ENCODE measurements at regions not wholly inside any gene's neighbourhood (a gene's known extent, or its start where the extent isn't known, plus 50 kb on each side); places are given as distances from the start of the nearest gene placed in this dataset.

- Mint-ChIP-seq H3K4me3 (ENCODE audit: unreplicated experiment) (no peak overlapping the region), H3K9me3 (ENCODE audit: unreplicated experiment) (peaks cover 3% of the 10 kb centered on the region), H3K4me1 (ENCODE audit: low read depth, unreplicated experiment) (peaks cover 31% of the 10 kb centered on the region), H3K36me3 (ENCODE audit: unreplicated experiment) (no peaks in the 10 kb centered on the region), H3K27me3 (ENCODE audit: unreplicated experiment) (peaks cover 9% of the 10 kb centered on the region), H3K27ac (ENCODE audit: unreplicated experiment) (no peak overlapping the region)
- DNase-seq = no peak
- no peak for TF ChIP-seq CTCF (IDR thresholded peaks at IDR 0.05; ENCODE audit: partially characterized antibody, unreplicated experiment)
Observed at GRCh38 chr1:182305861-182306260, 85.7 kb downstream of the GLUL start.

GRCh38 chr1:182304627-182305026 lies 87.0 kb downstream of the GLUL start:
- TF ChIP-seq CTCF (IDR thresholded peaks at IDR 0.05; ENCODE audit: partially characterized antibody, unreplicated experiment) = no peak
- Mint-ChIP-seq H3K27me3 (ENCODE audit: unreplicated experiment) (peaks cover 9% of the 10 kb centered on the region), H3K9me3 (ENCODE audit: unreplicated experiment) (peaks cover 3% of the 10 kb centered on the region), H3K4me3 (ENCODE audit: unreplicated experiment) (no peak overlapping the region), H3K27ac (ENCODE audit: unreplicated experiment) (no peak overlapping the region), H3K36me3 (ENCODE audit: unreplicated experiment) (no peaks in the 10 kb centered on the region), H3K4me1 (ENCODE audit: low read depth, unreplicated experiment) (peaks cover 36% of the 10 kb centered on the region)
- no peak for DNase-seq

- no peak for TF ChIP-seq CTCF (IDR thresholded peaks at IDR 0.05; ENCODE audit: partially characterized antibody, unreplicated experiment)
- H3K4me3 Mint-ChIP-seq (ENCODE audit: unreplicated experiment) = no peak overlapping the region
- peaks cover 7% of the 10 kb centered on the region for H3K27me3 Mint-ChIP-seq (ENCODE audit: unreplicated experiment)
- H3K27ac Mint-ChIP-seq (ENCODE audit: unreplicated experiment) = no peak overlapping the region
- H3K36me3 Mint-ChIP-seq (ENCODE audit: unreplicated experiment) = no peaks in the 10 kb centered on the region
- peaks cover 33% of the 10 kb centered on the region for H3K4me1 Mint-ChIP-seq (ENCODE audit: low read depth, unreplicated experiment)
- no peak for DNase-seq
- peaks cover 3% of the 10 kb centered on the region for H3K9me3 Mint-ChIP-seq (ENCODE audit: unreplicated experiment)
Observed at GRCh38 chr1:182304218-182304617, 87.4 kb downstream of the GLUL start.

- Mint-ChIP-seq H3K9me3 (ENCODE audit: unreplicated experiment) (peaks cover 3% of the 10 kb centered on the region), H3K36me3 (ENCODE audit: unreplicated experiment) (no peaks in the 10 kb centered on the region), H3K27ac (ENCODE audit: unreplicated experiment) (no peak overlapping the region), H3K4me1 (ENCODE audit: low read depth, unreplicated experiment) (peaks cover 29% of the 10 kb centered on the region), H3K4me3 (ENCODE audit: unreplicated experiment) (no peak overlapping the region), H3K27me3 (ENCODE audit: unreplicated experiment) (peaks cover 3% of the 10 kb centered on the region)
- DNase-seq = no peak
- no peak for TF ChIP-seq CTCF (IDR thresholded peaks at IDR 0.05; ENCODE audit: partially characterized antibody, unreplicated experiment)
Observed at GRCh38 chr1:182303778-182304177, 87.8 kb downstream of the GLUL start.

GRCh38 chr1:182301467-182302198 lies 90.0 kb downstream of the GLUL start:
- no peak overlapping the region for H3K4me3 Mint-ChIP-seq (ENCODE audit: unreplicated experiment)
- peaks cover 2% of the 10 kb centered on the region for H3K27me3 Mint-ChIP-seq (ENCODE audit: unreplicated experiment)
- DNase-seq = no peak
- no peaks in the 10 kb centered on the region for H3K36me3 Mint-ChIP-seq (ENCODE audit: unreplicated experiment)
- H3K9me3 Mint-ChIP-seq (ENCODE audit: unreplicated experiment) = peaks cover 3% of the 10 kb centered on the region
- no peak for TF ChIP-seq CTCF (IDR thresholded peaks at IDR 0.05; ENCODE audit: partially characterized antibody, unreplicated experiment)
- peaks cover 29% of the 10 kb centered on the region for H3K4me1 Mint-ChIP-seq (ENCODE audit: low read depth, unreplicated experiment)
- peak overlapping the region; percentile 69 for H3K27ac Mint-ChIP-seq (ENCODE audit: unreplicated experiment)

All from glutamatergic neuron (in vitro differentiated cells).